NCI-H2029 treated with DMSO at 0.1 percent for 48 hours (cell line): ENCODE measurements at regions not wholly inside any gene's neighbourhood (a gene's known extent, or its start where the extent isn't known, plus 50 kb on each side); places are given as distances from the start of the nearest gene placed in this dataset.

ENCODE experiments used
- DNase-seq: peaks from one replicate; lab custom pipeline; 2025; lab: John Stamatoyannopoulos, UW

GRCh38 chr15:91556926-91557325 is 296.6 kb upstream of the SLCO3A1 start:
- DNase-seq: no peak

DNA sequence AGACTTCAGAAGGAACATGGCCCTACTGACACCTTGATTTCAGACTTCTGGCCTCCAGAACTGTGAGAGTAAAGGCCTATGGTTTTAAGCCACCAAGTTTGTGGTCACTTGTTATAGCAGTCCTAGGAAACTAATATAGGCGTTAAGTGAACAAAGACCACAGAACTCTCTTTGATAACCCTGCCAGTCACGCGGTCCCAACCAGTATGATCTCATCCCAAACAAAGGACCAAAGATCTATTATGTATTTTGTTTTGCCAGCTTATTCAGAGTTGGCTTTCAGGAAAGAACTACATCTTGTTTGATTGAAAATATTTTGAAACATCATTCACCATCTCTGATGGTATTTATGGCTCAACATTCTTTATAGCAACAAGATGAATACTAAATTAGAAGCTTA is 294.4 kb upstream of the SLCO3A1 start:
- no peak for DNase-seq

GRCh38 chr15:91561371-91562100 is 292.0 kb upstream of the SLCO3A1 start:
- no peak for DNase-seq

DNA sequence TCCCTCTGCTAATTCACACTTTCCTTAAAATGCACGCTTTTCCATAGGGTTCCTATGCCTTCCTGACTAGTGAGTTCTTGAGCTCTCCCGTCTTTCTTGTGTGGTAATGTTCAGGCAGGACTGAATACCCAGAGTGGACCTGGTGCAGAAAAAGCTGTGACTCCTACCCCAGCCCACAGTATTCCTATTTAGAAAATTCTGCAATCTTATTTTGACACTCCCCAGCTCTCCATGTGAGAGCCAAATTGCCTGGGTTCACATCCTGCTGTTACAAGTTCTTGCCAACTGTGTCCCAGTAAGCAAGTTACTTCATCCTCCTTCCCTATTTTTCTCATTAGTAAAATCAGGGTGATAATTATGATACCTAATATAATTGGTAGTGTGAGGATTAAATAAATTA is 290.8 kb upstream of the SLCO3A1 start:
- DNase-seq: no peak

DNA sequence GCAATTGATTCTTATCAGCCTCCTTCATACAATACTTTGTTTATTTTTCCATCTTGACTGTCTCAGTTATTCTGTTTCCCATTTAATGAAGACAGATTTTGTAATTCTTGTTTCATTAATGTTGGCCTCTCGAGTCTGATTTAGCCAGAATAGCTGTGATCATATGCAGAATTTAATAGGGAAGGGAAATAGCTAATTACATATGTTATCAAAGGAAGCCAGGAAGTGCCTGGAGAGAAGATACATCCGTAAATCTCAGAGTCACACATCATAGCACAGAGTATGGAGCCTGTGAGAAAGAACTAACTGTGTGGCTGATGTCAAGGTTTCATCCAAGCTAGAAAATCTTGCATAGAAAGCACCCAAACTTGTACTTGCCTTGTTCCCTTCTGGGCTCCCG is 288.9 kb upstream of the SLCO3A1 start:
- no peak for DNase-seq

- DNase-seq: no peak
Measured at GRCh38 chr15:91566141-91566540, 287.4 kb upstream of the SLCO3A1 start.

DNA sequence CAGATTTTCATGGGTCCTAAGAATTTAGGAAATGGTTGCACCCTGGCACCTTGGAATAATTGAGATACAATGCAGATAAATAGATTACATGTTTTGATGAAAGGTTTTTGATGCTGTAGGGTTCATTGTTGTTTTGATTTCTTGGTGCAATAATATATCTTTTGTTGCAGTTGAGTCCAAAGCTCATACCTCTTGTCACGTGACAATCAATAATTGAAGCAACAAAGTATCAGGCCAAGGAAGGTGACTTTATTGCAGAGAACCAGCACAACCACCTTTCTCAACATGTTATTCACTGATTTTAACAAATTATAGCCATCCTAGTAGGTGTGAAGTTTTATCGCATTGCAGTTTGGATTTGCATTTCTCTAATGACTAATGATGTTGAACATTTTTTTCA is 285.5 kb upstream of the SLCO3A1 start:
- DNase-seq: no peak

DNA sequence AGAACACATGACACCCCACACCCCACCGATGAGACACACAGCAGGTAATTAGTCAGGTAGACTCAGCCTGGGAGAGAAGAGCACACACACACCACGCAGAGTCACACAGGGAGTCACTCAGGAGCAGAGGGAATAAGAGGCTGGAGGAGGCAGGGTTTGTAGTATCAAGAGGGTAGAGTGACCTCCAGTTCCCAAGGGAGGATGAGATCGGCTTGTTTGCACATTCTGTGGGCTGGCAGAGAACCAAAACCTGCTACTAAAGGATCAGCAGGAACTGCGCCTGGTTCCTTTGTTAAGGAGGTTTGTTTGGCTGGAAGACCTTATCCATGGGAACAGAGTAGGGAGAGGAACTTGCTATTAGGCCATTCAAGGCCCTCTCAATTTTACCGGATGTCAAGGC is 281.4 kb upstream of the SLCO3A1 start:
- DNase-seq: peak; percentile 91

DNA sequence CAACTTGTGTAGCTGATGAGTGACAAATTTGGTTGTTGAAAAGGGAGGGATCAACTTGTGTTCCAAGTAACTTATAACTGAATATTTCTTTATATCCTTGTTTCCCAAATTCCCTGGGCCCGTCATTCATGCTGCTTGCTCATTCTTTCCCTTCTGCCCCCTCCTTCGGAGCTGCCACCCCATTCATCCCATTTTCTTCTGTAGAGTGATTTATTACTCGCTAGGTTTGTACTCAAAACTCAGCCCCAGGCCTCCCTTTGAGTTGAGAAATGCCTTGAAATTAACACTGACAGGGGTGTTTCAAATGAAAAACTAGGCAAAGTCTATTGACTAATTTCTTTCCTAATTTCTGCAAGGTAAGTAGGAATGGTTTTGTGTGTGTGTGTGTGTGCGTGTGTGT is 277.4 kb upstream of the SLCO3A1 start:
- no peak for DNase-seq

DNA sequence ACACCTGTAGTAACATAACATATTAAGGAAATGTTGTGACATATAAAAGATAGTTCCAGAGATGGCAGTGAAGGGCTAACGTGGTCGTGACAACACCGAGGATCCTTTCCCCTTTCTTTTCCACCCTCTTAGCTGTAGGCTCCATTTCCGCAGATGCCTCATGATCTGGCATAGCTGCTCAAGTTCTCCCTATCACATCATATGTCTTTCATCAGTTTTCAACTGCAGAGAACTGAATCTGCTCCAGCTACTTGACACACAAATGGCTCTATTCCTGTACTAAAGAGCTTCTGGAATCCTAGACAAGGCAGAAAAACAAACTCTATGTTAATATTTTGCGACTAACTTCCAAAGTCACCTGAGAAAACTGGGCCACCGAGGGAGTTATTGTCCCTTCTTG is 275.0 kb upstream of the SLCO3A1 start:
- no peak for DNase-seq

- DNase-seq: no peak
Measured at GRCh38 chr15:91584895-91585294, 268.6 kb upstream of the SLCO3A1 start.

DNA sequence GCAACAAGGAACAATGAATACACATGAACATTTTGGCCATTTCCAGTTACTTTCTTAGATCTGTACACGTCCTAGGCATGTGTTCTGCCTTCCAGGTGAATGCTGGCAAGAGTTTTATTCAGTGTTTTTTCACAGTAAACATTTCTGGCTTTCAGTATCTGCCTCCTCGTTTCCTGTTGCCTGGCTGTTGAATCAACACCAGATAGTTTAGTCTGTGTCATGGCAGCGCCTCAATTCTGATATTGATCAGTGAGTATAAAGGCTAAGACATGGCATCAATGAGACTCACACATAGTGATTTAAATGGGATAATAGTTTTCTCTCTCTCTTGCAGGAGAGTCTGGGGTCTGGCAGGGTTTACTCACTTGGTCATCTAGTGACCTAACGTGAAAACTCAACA is 266.9 kb upstream of the SLCO3A1 start:
- no peak for DNase-seq

DNA sequence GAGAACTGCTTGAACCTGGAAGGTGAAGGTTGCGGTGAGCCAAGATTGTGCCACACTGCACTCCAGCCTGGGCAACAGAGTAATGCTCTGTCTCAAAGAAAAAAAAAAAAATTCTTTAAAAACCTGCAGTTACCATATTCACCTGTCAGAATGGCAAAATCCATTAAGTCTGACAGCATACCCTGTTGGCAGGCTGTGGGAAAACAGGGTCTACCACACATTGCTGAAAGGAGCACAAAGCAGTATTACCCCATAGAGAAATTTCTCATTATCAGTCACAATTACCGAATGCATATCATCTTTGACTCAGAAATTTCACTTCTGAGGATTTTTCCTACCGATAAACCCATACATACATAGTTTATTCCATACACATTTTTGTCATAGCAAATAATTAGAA is 264.1 kb upstream of the SLCO3A1 start:
- no peak for DNase-seq

- DNase-seq: no peak
Measured at GRCh38 chr15:91592567-91592966, 260.9 kb upstream of the SLCO3A1 start.

GRCh38 chr15:91593067-91593466 is 260.4 kb upstream of the SLCO3A1 start:
- DNase-seq: no peak

- DNase-seq: no peak
Measured at GRCh38 chr15:91593653-91594052, 259.9 kb upstream of the SLCO3A1 start.

DNA sequence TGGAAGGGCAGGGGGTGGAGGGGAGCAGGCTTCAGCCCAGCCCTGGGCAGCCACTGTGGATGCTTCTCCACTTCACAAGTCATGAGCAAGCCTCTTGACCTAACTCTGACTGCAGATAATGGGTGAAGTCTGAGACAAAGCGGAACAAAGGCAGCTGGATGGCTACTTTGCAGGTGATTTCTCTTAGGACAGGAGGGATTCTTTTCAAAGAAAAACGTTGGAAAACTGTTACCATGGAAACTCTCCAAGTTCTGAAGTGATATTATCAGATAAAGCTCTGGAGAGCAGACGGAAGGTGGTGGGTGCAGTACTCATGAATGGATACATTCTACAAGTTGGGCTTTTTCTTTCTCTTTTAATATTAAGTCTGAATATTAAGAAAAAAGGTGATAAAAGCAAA is 254.2 kb upstream of the SLCO3A1 start:
- DNase-seq: no peak

DNA sequence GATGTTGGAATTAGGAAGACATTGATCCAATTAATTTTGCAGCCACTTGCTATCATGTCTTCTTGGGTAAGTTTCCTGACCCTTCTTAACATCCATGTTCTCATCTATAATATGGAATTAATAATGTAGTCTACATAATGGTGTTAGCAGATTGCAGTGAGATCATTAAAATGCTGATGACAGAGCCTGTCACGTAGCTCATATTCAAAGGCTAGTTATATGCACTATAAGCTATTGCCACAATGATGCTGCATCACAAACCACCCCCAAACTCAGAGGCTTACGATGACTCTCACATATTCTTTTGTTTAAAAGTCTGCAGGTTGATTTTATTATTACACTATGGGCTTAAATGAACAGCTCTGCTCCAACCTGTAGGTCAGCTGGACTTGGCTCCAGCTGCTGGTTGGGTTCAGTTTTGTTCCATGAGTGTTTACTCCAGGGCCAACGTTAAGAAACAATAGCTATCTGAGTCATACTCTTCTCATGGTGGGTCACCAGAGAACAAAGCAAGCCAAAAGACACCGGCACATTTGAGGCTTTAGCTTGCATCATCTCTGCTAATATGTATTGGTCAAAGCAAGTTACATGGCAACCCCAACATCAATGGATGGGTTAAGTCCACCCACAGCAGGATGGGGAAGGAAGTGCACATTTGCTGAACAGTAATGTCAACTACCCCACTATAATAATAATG is 250.0 kb upstream of the SLCO3A1 start:
- no peak for DNase-seq

DNA sequence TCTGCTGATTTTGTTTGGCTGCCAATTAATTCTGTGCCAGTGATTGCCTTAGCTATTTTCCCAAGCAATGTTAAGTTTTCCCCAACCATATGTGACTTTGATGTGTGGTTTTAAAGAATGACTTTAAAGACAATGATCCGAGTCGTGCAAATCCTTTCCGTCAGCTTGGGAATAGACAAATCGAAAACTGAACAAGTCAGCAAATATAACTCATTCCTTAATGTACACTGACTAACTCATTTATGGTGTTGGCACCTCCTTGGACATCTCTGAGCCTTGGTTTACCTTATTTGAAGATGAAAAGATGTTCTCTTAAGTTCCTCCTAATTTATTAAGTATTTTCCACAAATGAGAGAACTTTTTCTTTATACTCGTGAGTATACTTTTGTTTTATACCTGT is 249.4 kb upstream of the SLCO3A1 start:
- DNase-seq: no peak

GRCh38 chr15:91605576-91605975 is 247.9 kb upstream of the SLCO3A1 start:
- DNase-seq: no peak

DNA sequence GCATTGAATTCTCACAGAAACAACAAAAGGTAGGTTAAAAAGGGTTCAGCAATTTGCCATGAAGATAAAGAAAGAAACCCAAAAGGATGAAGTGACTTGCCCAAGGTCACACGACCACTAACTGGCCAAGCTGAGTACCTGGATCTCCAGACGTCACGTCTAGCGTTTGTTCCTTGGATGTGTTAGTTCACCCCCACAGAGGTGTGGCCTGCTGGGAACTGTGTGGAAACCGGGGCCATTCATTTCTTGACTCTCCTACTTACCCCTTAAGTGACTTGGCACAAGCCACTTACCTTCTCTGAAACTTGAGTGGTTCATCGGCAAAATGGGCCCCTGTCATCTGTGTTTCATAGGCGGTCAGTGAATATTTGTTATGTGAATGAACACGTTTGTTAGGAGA is 244.3 kb upstream of the SLCO3A1 start:
- DNase-seq: no peak

GRCh38 chr15:91609966-91610365 is 243.5 kb upstream of the SLCO3A1 start:
- DNase-seq: no peak

GRCh38 chr15:91611561-91612323 is 241.8 kb upstream of the SLCO3A1 start:
- no peak for DNase-seq
